WTC11 (cell line): ENCODE measurements at regions not wholly inside any gene's neighbourhood (a gene's known extent, or its start where the extent isn't known, plus 50 kb on each side); places are given as distances from the start of the nearest gene placed in this dataset.

ENCODE experiments used
- ATAC-seq: fragments of 200-7000 bp; cut with Tn5 transposase; 2 replicates; pipeline ENCODE4 v1.10.0; 2021; ENCODE audit warnings: mild to moderate bottlenecking, moderate library complexity
- CTCF ChIA-PET: fragments of 300-600 bp; sonication (Branson Sonifier 250); formaldehyde crosslinking; loops from one replicate; lab custom pipeline; 2021; ENCODE audit warnings: antibody characterized with exemption; lab: Charles Lee
- POLR2A ChIA-PET: fragments of 350-600 bp; sonication (Branson Sonifier 250); formaldehyde crosslinking; loops from one replicate; lab custom pipeline; 2021; ENCODE audit warnings: antibody characterized with exemption; lab: Charles Lee
- DNase-seq: peaks from one replicate; pipeline ENCODE4 v3.0.0; 2021; ENCODE audit warnings: low spot score
- H3K27ac Mint-ChIP-seq: 2 replicates; pipeline ENCODE4 v1.8.0; 2021; ENCODE audit warnings: mixed read lengths
- H3K27me3 Mint-ChIP-seq: 2 replicates; pipeline ENCODE4 v1.8.0; 2021; ENCODE audit warnings: low read depth, mild to moderate bottlenecking, moderate library complexity, mixed read lengths
- H3K36me3 Mint-ChIP-seq: 2 replicates; pipeline ENCODE4 v1.8.0; 2021; ENCODE audit warnings: mixed read lengths
- H3K4me1 Mint-ChIP-seq: 2 replicates; pipeline ENCODE4 v1.8.0; 2022; ENCODE audit warnings: mixed read lengths
- H3K4me3 Mint-ChIP-seq: 2 replicates; pipeline ENCODE4 v1.8.0; 2021; ENCODE audit warnings: mild to moderate bottlenecking, moderate library complexity, mixed read lengths
- H3K9me3 Mint-ChIP-seq: 2 replicates; pipeline ENCODE4 v1.8.0; 2021; ENCODE audit warnings: mixed read lengths
- E2F4 ChIP-seq: sonication (generic); formaldehyde crosslinking; IDR thresholded peaks from 2 replicates; pipeline ENCODE4 v1.8.1; 2022; ENCODE audit warnings: low read depth, mild to moderate bottlenecking, moderate library complexity, missing genetic modification reagents, borderline replicate concordance
- MXD4 ChIP-seq: fragments of 250-450 bp; sonication (Bioruptor Pico); IDR thresholded peaks from 2 replicates; pipeline ENCODE4 v1.8.0; 2021; ENCODE audit warnings: mild to moderate bottlenecking, moderate library complexity, borderline replicate concordance
- NFE2L1 ChIP-seq: sonication (generic); formaldehyde crosslinking; IDR thresholded peaks from 2 replicates; pipeline ENCODE4 v1.8.1; 2023; ENCODE audit warnings: missing genetic modification reagents
- NR1H2 ChIP-seq: sonication (generic); formaldehyde crosslinking; IDR thresholded peaks from 2 replicates; pipeline ENCODE4 v1.9.0; 2021; ENCODE audit warnings: mild to moderate bottlenecking, moderate library complexity, missing genetic modification reagents
- ZNF416 ChIP-seq: fragments of 250-450 bp; sonication (Bioruptor Pico); IDR thresholded peaks from 2 replicates; pipeline ENCODE4 v1.9.0; 2021; ENCODE audit warnings: mild to moderate bottlenecking, inconsistent platforms
- TF ChIP-seq, protein P1 (sequence below): fragments of 250-450 bp; sonication (Bioruptor Pico); IDR thresholded peaks from 2 replicates; pipeline ENCODE4 v1.8.0; 2021; ENCODE audit warnings: mild to moderate bottlenecking
- TF ChIP-seq, protein P2 (sequence below): sonication (generic); formaldehyde crosslinking; IDR thresholded peaks from 2 replicates; pipeline ENCODE4 v1.8.1; 2023; ENCODE audit warnings: mild to moderate bottlenecking, missing genetic modification reagents, borderline replicate concordance
- TF ChIP-seq, protein P3 (sequence below): sonication (generic); formaldehyde crosslinking; IDR thresholded peaks from 2 replicates; pipeline ENCODE4 v1.8.0; 2022; ENCODE audit warnings: missing genetic modification reagents
- TF ChIP-seq, protein P4 (sequence below): sonication (generic); formaldehyde crosslinking; conservative IDR thresholded peaks from 2 replicates; pipeline ENCODE4 v1.8.1; 2023; ENCODE audit warnings: mild to moderate bottlenecking, low read depth, missing genetic modification reagents, moderate library complexity
- TF ChIP-seq, protein P5 (sequence below): sonication (generic); formaldehyde crosslinking; IDR thresholded peaks from 2 replicates; pipeline ENCODE4 v1.8.1; 2022; ENCODE audit warnings: low read depth, missing genetic modification reagents, borderline replicate concordance

GRCh38 chr2:239537633-239538356, 137.0 kb upstream of the HDAC4 start:
- Mint-ChIP-seq H3K9me3 (peaks cover 13% of the 10 kb centered on the region; the same call in 1 of the 2 replicates), H3K36me3 (no peaks in the 10 kb centered on the region), H3K27ac (no peak overlapping the region), H3K27me3 (no peaks in the 10 kb centered on the region; the same call in 1 of the 2 replicates), H3K4me3 (no peak overlapping the region), H3K4me1 (no peaks in the 10 kb centered on the region)
- ChIA-PET POLR2A (no interaction called here), CTCF (no interaction called here)
- DNase-seq, result no peak
- TF ChIP-seq NR1H2 (no peak), ZNF416 (no peak), MXD4 (CRISPR knock-in tag) (no peak), E2F4 (no peak), NFE2L1 (no peak)
- TF ChIP-seq, protein P1, sequence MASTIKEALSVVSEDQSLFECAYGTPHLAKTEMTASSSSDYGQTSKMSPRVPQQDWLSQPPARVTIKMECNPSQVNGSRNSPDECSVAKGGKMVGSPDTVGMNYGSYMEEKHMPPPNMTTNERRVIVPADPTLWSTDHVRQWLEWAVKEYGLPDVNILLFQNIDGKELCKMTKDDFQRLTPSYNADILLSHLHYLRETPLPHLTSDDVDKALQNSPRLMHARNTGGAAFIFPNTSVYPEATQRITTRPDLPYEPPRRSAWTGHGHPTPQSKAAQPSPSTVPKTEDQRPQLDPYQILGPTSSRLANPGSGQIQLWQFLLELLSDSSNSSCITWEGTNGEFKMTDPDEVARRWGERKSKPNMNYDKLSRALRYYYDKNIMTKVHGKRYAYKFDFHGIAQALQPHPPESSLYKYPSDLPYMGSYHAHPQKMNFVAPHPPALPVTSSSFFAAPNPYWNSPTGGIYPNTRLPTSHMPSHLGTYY (CRISPR knock-in tag), result no peak
- TF ChIP-seq, protein P2, sequence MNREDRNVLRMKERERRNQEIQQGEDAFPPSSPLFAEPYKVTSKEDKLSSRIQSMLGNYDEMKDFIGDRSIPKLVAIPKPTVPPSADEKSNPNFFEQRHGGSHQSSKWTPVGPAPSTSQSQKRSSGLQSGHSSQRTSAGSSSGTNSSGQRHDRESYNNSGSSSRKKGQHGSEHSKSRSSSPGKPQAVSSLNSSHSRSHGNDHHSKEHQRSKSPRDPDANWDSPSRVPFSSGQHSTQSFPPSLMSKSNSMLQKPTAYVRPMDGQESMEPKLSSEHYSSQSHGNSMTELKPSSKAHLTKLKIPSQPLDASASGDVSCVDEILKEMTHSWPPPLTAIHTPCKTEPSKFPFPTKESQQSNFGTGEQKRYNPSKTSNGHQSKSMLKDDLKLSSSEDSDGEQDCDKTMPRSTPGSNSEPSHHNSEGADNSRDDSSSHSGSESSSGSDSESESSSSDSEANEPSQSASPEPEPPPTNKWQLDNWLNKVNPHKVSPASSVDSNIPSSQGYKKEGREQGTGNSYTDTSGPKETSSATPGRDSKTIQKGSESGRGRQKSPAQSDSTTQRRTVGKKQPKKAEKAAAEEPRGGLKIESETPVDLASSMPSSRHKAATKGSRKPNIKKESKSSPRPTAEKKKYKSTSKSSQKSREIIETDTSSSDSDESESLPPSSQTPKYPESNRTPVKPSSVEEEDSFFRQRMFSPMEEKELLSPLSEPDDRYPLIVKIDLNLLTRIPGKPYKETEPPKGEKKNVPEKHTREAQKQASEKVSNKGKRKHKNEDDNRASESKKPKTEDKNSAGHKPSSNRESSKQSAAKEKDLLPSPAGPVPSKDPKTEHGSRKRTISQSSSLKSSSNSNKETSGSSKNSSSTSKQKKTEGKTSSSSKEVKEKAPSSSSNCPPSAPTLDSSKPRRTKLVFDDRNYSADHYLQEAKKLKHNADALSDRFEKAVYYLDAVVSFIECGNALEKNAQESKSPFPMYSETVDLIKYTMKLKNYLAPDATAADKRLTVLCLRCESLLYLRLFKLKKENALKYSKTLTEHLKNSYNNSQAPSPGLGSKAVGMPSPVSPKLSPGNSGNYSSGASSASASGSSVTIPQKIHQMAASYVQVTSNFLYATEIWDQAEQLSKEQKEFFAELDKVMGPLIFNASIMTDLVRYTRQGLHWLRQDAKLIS (CRISPR knock-in tag), result no peak
- TF ChIP-seq, protein P3, sequence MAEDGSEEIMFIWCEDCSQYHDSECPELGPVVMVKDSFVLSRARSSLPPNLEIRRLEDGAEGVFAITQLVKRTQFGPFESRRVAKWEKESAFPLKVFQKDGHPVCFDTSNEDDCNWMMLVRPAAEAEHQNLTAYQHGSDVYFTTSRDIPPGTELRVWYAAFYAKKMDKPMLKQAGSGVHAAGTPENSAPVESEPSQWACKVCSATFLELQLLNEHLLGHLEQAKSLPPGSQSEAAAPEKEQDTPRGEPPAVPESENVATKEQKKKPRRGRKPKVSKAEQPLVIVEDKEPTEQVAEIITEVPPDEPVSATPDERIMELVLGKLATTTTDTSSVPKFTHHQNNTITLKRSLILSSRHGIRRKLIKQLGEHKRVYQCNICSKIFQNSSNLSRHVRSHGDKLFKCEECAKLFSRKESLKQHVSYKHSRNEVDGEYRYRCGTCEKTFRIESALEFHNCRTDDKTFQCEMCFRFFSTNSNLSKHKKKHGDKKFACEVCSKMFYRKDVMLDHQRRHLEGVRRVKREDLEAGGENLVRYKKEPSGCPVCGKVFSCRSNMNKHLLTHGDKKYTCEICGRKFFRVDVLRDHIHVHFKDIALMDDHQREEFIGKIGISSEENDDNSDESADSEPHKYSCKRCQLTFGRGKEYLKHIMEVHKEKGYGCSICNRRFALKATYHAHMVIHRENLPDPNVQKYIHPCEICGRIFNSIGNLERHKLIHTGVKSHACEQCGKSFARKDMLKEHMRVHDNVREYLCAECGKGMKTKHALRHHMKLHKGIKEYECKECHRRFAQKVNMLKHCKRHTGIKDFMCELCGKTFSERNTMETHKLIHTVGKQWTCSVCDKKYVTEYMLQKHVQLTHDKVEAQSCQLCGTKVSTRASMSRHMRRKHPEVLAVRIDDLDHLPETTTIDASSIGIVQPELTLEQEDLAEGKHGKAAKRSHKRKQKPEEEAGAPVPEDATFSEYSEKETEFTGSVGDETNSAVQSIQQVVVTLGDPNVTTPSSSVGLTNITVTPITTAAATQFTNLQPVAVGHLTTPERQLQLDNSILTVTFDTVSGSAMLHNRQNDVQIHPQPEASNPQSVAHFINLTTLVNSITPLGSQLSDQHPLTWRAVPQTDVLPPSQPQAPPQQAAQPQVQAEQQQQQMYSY (CRISPR knock-in tag), result no peak
- TF ChIP-seq, protein P4, sequence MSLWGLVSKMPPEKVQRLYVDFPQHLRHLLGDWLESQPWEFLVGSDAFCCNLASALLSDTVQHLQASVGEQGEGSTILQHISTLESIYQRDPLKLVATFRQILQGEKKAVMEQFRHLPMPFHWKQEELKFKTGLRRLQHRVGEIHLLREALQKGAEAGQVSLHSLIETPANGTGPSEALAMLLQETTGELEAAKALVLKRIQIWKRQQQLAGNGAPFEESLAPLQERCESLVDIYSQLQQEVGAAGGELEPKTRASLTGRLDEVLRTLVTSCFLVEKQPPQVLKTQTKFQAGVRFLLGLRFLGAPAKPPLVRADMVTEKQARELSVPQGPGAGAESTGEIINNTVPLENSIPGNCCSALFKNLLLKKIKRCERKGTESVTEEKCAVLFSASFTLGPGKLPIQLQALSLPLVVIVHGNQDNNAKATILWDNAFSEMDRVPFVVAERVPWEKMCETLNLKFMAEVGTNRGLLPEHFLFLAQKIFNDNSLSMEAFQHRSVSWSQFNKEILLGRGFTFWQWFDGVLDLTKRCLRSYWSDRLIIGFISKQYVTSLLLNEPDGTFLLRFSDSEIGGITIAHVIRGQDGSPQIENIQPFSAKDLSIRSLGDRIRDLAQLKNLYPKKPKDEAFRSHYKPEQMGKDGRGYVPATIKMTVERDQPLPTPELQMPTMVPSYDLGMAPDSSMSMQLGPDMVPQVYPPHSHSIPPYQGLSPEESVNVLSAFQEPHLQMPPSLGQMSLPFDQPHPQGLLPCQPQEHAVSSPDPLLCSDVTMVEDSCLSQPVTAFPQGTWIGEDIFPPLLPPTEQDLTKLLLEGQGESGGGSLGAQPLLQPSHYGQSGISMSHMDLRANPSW (CRISPR knock-in tag), result no peak
- TF ChIP-seq, protein P5, sequence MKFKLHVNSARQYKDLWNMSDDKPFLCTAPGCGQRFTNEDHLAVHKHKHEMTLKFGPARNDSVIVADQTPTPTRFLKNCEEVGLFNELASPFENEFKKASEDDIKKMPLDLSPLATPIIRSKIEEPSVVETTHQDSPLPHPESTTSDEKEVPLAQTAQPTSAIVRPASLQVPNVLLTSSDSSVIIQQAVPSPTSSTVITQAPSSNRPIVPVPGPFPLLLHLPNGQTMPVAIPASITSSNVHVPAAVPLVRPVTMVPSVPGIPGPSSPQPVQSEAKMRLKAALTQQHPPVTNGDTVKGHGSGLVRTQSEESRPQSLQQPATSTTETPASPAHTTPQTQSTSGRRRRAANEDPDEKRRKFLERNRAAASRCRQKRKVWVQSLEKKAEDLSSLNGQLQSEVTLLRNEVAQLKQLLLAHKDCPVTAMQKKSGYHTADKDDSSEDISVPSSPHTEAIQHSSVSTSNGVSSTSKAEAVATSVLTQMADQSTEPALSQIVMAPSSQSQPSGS (CRISPR knock-in tag), result no peak
- ATAC-seq, result no peak
